Activated gamma-delta T cell treated with anti-CD3 and anti-CD28 coated beads, Interleukin-2, amount 50 U/mL, for 16 hours (primary cell): ENCODE measurements at regions not wholly inside any gene's neighbourhood (a gene's known extent, or its start where the extent isn't known, plus 50 kb on each side); places are given as distances from the start of the nearest gene placed in this dataset.

Experiments used
- DNase-seq: peaks from one replicate; pipeline ENCODE4 v3.0.0-alpha.2; 2020; ENCODE audit warnings: low read depth

DNA sequence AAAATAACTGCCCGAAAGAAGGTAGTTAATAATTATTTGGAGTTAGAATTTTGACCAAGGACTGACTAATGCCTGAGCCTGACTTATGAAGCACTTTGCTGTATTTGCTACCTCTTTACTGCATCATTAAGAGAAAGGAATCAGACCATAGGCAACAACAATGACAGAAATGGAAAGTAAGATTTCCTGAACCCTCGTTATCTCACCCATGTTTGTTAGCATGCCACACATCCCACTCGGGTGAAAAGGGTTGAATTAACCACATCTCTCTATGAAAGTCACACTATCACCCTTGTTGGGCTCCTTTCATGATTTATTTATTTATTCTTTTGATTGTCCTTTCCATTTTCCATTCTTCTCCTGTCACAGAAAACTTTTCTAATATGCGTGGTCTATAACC, 59.6 kb downstream of the OLIG3 start:
- no peak for DNase-seq

DNA sequence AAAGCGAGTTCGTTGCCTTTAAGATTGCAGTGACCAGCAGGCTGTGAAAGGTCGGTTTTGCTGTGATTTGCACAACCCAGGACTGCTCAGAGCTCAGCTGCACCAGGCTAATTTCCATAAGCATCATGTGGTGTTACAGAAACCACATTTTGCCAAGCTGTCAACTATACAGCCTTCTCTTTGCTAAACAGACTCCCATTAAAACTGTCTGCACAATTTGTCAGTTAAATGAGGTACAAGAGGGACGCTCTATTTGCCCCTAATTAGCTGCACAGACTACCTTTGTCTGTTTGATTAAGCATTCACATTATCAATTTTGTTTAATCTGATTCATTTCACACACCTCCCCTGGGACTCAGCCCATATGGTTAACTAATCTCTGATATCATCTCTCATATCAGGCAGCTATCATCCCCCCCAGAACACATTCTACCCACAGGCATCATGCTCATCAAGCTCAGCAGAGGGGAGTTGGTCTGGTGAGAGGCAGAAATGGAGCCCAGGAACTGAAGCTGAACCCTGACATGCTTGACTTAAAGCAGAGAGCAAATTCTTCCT, 62.1 kb downstream of the OLIG3 start:
- no peak for DNase-seq

DNA sequence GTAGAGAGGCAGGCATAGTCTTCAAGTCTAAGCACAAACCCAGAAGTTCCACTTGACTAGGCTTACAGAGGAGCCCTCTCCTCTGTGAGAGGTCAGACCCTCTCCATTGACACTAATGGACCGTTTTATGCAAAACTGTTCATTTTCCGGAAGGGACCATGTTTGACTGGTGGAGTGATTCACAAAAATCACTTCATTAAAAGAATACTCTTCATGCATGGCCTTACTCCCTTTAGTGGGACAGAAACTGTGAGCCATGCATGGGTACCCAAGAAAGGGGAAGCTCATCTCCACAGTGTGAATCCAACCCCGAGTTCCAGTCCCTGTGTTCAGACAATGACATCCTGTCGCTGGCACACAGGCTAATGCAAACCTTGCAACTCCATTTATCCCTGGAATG, 63.2 kb downstream of the OLIG3 start:
- no peak for DNase-seq

DNA sequence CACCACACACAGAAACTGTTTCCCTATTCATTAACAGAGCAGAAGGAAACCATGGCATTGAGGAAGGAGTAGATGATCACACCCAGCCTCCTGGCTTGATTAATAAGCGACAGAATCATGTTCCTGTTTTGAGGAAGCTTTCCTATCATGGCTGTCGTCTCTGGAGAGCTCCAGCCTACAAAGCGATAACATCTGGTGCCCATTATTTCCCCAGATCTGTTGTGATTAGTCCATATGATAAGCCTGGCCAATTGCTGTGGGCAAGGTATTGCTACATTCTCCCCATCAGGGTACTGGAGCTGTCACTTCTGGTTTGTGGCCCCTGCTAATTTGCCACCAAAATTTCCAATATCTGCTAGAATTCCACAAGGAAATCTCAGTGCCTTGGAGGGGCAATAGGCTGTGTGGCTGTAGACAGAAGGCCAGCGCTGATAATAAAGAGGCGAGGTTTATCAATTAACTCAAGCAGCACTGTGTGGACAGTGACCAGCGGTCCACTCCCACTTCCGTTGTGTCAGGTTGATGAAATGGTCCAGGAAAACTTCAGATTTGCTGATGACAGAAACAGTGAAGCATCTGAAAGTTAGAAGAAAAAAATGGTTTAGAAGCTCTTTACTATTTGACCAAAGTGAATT, 66.4 kb downstream of the OLIG3 start:
- DNase-seq = no peak

DNA sequence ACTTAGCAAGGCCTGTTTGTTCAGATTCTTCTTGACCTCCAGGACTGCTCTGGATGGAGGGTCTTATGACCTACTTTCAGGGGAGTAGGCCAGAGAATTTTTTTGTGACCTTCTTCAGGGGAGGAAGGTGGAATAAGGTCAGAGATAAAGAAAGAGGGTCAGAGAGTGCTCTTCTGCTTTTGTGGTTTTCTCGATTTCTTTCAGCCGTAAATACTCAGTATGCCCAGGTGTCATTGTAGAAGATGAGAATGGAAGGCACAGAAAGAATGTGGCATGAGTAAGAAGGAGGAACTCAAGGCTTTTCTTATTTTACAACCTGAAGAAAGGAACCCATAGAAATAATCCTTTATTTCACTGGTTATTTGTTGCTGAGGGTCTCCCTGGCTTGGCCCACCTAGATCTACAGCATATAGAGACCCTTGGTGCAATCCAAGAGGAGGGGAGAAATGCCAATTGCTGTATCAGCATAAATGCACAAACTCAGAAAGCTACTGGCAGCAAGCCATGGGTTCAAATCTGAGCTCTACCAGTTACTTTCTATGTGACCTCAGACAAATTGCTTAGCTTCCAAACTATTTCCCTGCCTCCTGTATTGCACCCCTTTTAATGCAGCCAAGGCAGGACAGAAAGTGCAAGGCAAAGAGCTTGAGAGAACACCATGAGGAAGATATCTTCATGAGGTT, 68.0 kb downstream of the OLIG3 start:
- DNase-seq = no peak

DNA sequence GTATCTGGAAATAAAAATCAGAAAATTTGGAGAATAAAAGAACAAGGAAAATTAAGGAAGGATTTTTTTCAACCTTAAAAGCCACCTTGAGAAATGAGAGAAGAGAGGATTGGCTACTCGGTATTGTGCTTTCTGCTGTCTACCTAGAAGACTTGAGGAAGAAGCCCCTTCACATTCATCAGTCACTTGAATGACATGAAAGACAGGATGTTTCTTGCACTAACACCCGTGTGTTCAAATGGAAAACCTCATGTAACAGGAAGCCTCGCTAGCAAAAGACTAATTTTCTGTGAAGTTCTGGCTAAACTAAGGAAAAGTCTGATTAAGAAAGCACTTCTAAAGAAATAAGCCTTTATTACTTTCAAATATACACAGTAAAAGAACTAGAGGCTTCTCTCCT, 69.9 kb downstream of the OLIG3 start:
- DNase-seq = no peak

DNA sequence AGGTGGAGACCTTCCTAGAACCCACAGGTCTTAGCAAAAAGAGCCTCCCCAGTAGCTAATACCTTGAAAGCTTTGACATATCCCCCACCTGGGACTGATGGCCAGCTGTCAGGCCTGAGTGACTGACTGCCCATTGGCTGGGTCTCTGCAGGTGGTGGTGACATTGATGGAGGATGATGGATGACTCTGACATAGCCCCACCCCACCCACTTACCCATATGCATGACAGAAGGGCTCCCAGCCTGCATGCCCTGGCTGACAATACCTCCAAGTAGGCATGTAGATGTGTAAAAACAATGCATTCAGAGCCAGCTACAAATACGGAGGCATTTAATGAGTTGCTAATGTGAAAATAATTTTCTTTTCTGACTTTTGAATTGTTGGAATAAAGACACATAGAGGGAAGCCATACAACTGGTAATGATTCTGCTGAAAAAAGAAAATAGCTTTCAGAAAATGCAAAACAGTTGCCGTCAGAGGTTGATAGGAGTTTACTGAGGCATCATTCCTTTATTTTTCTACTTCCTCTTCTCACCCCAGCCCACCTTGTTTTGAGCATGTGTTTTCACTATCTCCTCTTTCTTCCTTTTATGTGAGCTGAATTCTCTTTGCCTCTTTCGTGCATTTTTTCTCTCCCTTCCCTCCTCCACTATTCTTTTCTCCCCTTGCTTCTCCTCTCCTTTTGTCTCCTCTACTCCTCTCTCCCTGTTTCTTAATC, 70.6 kb downstream of the OLIG3 start:
- DNase-seq = no peak

DNA sequence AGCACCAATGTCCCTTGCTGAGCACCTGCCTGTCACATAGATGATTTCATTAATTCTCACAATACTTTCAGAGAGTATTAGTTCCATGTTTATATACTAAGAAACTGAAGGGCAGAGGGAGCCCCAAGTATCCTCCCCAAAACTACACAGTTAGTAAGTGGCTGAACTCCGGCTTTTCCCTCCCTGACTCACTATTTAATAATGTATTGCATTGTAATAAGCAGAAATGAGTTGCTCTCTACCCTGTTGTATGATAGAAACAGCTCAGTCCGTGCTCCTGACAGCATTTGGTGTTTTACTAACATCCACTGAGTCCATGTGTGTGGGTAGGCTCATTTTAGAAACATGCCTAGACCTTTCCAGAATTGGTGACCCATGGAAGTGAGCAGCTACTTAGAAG, 76.8 kb downstream of the OLIG3 start:
- no peak for DNase-seq

DNA sequence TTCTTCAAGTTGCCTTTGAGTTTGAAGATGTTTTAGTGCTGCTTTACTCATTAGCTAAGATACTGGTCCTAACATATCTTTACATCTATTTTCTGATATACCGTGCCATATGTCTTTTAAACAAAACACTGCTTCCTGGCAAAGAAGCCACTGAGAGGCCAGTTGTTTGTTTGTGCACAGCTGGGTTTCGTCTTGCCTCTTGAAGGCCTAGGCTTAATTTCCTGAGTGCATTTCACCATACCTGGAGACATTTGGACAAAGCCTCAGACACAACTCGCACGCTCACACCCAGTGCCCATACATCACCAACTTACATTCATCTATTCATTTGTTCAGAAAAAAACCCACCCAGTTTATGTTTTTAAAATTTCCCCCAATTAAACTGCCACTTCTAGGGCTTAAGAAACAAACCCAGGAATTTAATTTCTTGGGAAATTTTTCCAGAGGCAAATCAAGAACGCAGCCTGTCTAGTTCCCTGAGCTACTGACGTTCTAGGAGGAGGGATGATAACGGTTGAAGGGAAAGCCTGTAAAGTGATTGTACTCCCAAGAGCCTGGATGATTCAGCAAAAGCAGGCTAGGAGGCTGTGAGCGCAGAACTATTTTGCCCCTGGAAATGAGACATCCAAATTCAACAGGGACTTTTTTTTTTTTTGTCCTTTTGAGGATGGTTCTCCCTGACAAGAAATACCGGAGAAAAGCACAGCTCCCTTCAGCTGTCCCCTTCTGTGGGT, 77.7 kb downstream of the OLIG3 start:
- DNase-seq = no peak

DNA sequence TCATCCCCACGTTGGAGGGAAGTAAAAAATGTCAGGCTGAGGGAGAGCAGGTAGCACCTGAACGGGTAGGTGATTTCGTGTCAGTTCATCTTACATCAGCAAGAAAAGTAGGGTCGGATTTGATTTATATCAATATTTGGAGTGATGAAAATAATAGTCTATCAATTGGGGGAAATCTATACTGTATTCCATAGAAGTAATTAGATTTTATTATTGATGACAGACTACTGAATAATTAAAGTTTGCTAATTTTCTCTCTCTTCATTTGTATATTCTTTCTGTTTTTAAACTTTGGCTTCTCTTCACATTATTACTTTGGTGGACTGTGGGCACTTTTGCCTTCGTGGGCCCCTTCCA, 78.4 kb downstream of the OLIG3 start:
- no peak for DNase-seq

DNA sequence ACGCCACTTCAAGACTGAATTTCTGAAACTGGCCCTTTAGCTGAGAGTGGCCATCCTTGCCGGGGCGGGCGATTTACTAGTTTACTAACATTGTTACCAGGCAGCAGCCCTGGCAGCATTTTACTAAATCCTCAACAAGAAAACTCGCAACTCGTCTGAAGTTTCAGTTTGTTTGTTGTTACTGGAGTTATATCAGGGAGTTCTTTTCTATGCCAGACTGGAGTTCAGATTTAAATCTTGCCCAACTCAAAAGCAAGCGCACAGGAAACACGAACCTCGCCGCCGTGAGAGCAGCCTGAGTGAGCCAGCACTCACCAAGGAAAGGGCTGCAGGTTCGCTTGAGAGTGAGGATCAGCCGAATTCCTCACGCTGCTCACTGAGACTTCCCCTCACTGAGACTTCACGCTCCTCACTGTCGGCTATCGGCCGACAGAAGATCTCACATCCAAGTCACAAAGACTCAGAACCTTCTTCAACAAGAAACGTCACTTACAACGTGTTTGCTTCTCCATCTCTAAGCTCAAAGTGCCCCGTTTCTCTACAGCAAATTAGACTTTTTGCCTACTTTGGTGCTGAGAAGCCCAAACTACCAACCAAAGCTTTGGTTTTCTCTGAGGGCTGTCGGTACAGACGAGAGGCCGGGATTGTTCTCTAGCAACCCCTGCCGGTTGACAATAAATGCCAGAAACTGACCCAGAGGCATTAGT, 78.9 kb downstream of the OLIG3 start:
- peak; percentile 43 for DNase-seq

DNA sequence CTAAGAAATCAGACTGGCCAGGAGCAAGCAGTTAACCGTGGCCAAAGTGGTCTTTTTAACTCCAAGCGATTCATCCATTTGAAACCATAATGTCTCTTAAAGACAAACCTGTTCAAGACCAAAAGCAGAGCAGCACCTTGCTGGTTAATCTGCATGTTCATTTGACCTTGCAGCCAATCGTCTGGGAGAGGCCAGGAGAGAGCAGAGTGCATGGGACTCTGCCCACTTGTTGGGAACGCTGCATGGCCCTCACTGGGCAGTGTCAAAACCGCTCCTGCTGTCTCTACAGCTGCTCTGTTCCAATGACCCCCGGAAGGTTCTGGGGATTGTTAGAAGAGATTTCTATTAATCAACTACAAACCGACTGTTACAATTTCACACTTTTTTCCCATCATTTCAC, 79.6 kb downstream of the OLIG3 start:
- no peak for DNase-seq

DNA sequence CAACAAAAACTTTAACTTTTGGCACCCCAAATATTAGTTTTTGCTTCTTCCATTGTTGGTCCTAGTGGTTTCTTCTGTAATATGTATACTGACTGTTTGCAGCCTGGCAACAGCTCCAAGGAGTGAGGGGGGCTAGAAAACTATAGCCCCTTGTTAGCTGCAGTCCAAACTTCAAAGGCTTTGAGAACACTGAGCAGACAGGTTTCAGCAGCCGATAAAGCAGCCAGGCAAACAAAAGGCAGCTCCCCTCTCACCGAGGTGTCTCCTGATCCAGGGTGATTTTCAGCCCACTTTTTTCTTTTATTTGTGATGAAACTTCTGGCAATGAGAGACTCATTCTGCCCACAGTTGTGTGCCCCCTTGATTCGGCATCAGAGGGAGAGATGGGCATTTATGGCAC, 80.7 kb downstream of the OLIG3 start:
- DNase-seq = no peak

DNA sequence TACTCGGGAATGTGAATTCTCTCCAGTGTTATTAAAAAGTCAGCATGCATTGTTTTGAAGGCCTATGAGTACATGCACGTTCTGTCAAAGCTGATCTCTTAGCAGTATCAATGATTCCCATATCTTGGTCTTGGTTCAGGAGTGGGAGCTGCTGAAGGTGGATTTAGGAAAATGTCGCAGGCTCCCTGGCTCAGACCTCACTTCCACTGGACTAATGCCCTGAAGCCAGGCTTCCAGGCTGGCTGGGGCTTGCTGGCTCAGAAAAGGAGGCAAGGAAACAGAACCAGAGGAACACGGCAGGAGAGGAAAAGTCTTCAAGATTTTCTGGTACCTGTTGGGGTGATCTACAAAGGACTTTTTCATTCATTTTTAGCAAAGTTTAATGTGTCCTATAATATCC, 81.6 kb downstream of the OLIG3 start:
- no peak for DNase-seq

DNA sequence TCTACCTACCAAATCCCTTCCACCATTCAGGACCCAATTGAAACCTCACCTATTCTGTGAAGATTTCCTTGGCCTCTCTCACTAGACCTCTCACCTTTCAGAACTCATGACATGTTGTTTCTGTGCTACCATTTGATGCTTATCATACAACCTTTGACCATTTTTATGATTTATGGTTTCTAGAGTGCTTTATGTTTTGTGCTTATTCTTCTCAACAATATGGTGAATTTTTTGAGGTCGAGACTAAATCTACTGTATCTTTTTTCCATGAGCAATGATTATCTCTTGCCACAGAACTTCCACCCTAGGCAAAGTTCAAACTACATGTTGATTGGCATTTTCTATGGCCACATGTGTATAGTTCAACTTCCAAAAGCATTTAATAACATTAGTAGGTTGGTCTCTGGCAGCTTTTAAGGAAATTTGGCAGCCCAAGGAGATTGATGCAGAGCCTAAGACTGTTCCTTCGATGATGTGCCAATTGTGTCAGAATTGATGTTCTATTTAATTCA, 84.9 kb downstream of the OLIG3 start:
- DNase-seq = no peak

DNA sequence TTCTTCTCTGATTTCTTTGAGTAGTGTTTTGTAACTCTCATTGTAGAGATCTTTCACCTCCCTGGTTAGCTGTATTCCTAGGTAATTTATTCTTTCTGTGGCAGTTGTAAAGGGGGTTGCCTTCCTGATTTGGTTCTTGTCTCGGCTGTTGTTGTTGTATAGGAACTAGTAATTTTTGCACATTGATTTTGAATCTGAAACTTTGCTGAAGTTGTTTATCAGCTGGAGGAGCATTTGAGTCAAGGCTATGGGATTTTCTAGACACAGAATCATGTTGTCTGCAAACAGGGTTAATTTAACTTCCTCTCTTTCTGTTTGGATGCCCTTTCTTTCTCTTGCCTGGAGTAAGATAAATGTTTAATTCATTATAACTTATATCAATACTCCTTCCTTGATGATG, 86.4 kb downstream of the OLIG3 start:
- no peak for DNase-seq

DNA sequence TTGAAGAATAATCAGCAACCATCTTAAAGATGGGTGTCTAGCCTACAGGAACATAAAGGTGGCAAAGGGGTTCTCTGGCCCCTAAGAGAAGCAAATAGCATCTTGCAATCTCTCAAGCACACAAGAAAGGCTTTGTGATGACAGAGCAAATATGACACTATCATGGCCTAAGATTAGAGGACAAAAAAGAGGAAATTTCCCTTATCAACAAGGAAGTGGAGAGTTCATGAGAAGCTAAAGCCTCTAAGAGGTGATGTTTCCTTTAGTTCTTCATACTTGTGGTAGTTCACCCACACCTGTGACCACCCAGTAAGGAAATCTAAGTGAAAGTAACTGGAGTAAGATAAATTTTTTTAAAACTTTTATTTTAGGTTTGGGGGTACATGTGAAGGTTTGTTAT, 88.4 kb downstream of the OLIG3 start:
- no peak for DNase-seq

DNA sequence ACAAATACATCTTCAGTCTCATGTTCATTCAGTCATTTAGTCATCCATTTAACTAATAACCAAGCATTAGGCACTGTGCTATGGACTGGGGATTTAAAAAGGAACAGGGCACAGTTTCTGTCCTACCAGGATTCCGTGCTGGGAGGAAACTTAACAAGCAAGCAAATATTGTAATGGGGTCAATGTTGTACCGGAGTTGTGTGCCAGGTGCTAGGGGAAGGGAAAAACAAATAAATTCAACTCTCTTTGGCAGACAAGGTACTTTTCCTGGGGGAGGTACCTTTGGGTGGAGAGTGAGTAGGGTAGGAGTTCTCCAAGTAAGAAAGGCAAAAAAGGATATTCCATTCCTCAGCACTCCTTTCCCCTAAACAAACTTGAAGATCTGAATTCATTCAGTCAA, 90.3 kb downstream of the OLIG3 start:
- DNase-seq = no peak

DNA sequence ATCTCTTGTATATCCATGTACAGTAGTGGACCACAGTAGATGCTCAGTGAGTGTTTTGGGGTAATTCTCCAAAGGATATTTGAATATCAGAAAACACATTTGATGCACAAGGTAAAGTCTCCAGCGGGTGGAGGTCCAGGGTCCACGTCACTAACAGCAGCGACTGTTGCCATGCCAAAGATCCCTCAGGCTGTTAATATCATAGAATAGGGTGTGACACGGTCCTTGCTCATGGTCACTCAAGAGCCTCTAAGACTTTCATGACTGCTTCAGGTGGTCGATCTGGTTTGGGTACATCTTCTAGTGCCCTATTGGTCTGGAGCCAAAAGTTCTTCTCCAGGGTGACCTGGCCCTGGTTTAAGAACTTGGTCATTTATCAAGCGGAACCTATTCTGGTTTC, 90.8 kb downstream of the OLIG3 start:
- no peak for DNase-seq

DNA sequence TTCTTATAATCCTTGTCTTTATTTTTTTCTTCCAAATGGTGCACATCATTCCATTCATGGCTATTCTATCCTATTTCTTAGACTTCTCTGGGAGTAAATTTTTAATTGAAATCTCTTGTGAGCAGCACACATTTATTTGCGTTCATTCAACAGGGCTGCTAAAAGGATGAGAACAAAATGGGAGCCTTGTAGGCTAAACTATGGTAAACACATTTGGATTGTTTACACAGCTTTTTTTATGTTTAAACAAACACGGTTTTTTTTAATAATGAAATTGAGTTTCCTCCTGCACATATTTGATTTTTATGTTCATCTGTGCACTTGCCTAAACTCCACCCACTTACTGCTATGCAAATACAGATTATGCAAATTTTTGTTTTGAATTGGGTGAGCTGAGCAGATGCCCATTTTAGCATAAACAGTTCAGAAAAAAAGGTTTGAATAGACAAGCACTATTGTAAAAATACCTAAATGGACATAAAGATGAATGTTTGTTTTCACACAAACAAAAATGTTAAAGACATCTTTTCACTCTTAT, 92.0 kb downstream of the OLIG3 start:
- DNase-seq = no peak

DNA sequence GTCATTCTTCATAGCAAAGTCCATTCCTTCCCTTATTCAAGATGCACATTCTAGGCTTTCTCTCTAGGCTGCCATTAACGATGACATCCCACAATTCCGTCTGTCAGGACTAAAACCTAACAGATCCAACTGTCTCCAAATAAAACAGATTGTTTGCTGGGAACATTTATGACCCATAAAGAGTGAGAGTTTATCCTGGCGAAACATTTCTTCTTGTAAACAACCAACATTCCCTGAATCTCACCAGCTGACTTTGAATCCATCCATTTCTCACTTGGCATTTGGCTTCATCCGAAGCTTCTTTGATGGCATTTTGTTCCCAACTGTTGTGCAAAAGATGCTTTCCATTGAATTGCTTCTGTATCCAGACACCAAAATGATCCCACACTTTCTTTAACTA, 93.1 kb downstream of the OLIG3 start:
- no peak for DNase-seq
